GM12878 (cell line): ENCODE measurements at regions not wholly inside any gene's neighbourhood (a gene's known extent, or its start where the extent isn't known, plus 50 kb on each side); places are given as distances from the start of the nearest gene placed in this dataset.

ENCODE experiments used
- ATAC-seq: fragments of 200-7000 bp; cut with Tn5 transposase; 3 replicates; pipeline ENCODE4 v1.9.1; 2020; ENCODE audit warnings: mild to moderate bottlenecking, moderate library complexity
- BruUV-seq: library from RNA; stranded (reverse); fragments of 400-500 nt; replicated peaks from 2 replicates; lab custom pipeline; 2021; lab: Mats Ljungman, UMichigan
- CTCF ChIA-PET: fragments of 300-600 bp; sonication (Branson Sonifier 250); formaldehyde crosslinking; extraction: SDS; loops from one replicate; lab custom pipeline; 2021; ENCODE audit warnings: inconsistent platforms; lab: Yijun Ruan, JAX
- POLR2A ChIA-PET: fragments of 350-600 bp; formaldehyde crosslinking; extraction: SDS; loops from one replicate; lab custom pipeline; 2021; ENCODE audit warnings: inconsistent platforms; lab: Charles Lee
- RAD21 ChIA-PET: fragments of 300-600 bp; sonication (Branson Sonifier 250); formaldehyde crosslinking; loops from one replicate; lab custom pipeline; 2023; ENCODE audit warnings: antibody characterized with exemption; ENCODE audit not compliant: unreplicated experiment; lab: Charles Lee
- SMC1A ChIA-PET: fragments of 300-600 bp; sonication (Branson Sonifier 250); formaldehyde crosslinking; loops from one replicate; lab custom pipeline; 2023; ENCODE audit not compliant: unreplicated experiment, uncharacterized antibody; lab: Charles Lee
- DNase-seq: peaks from one replicate; pipeline ENCODE4 v3.0.0-alpha.2; 2011; ENCODE audit warnings: low read depth, low spot score
- FAIRE-seq: peaks from 3 replicates; lab custom pipeline; 2011; peaks lifted over from hg19 to GRCh38; lab: Jason Lieb, UNC
- H2AFZ ChIP-seq: 2 replicates; pipeline ENCODE4 v1.6.0; 2011; ENCODE audit warnings: low read depth, low read length, control low read depth; ENCODE audit not compliant: control insufficient read depth
- H3K27ac ChIP-seq: 2 replicates; pipeline ENCODE4 v1.5.1; 2011; ENCODE audit warnings: control low read depth; ENCODE audit not compliant: control insufficient read depth, insufficient read depth
- H3K27me3 ChIP-seq, 2 experiments: replicated peaks in 1 of 2; 2 replicates each; pipeline versions ENCODE4 v1.6.0 to v1.6.1; 2011; ENCODE audit warnings: low read length in 1 of 2; ENCODE audit not compliant: control insufficient read depth in 2 of 2, insufficient read depth in 2 of 2
- H3K36me3 ChIP-seq, 2 experiments: 2 replicates each; pipeline ENCODE4 v1.5.1; 2011; ENCODE audit warnings: low read length in 1 of 2; ENCODE audit not compliant: control insufficient read depth in 2 of 2, insufficient read depth in 2 of 2
- H3K4me1 ChIP-seq: 2 replicates; pipeline ENCODE4 v1.6.1; 2011; ENCODE audit warnings: mild to moderate bottlenecking, low read length, moderate library complexity, mixed read lengths; ENCODE audit not compliant: control insufficient read depth, insufficient read depth
- H3K4me2 ChIP-seq: 2 replicates; pipeline ENCODE4 v1.6.0; 2011; ENCODE audit warnings: control low read depth; ENCODE audit not compliant: control insufficient read depth, insufficient read depth
- H3K4me3 ChIP-seq: fragments of 200-600 bp; sonication (generic); 2 replicates; pipeline ENCODE4 v1.5.1; 2016
- H3K79me2 ChIP-seq: 2 replicates; pipeline ENCODE4 v1.6.0; 2011; ENCODE audit warnings: low read length; ENCODE audit not compliant: control insufficient read depth, insufficient read depth
- H3K9ac ChIP-seq: 2 replicates; pipeline ENCODE4 v1.8.0; 2011; ENCODE audit warnings: low read length, control low read depth, mixed read lengths; ENCODE audit not compliant: control insufficient read depth, insufficient read depth
- H3K9me3 ChIP-seq: replicated peaks from 3 replicates; pipeline ENCODE4 v1.5.1; 2011; ENCODE audit warnings: mild to moderate bottlenecking, low read length; ENCODE audit not compliant: control insufficient read depth, insufficient read depth
- H4K20me1 ChIP-seq: 2 replicates; pipeline ENCODE4 v1.6.0; 2011; ENCODE audit not compliant: control insufficient read depth, insufficient read depth
- E2F8 ChIP-seq: fragments of 450-650 bp; IDR thresholded peaks from 2 replicates; pipeline ENCODE4 v1.6.1; 2018; ENCODE audit warnings: mild to moderate bottlenecking, low read depth, moderate library complexity; ENCODE audit not compliant: partially characterized antibody
- ETV6 ChIP-seq, 2 experiments: fragments of 450-650 bp in 1 of 2; IDR thresholded peaks in 1 of 2; conservative IDR thresholded peaks in 1 of 2; 2 replicates each; pipeline ENCODE4 v1.6.1; 2014; ENCODE audit warnings: antibody characterized with exemption in 1 of 2, borderline replicate concordance in 1 of 2, low read depth in 1 of 2, mild to moderate bottlenecking in 1 of 2, moderate library complexity in 1 of 2
- NFXL1 ChIP-seq: fragments of 450-650 bp; IDR thresholded peaks from 2 replicates; pipeline ENCODE4 v1.6.1; 2017; ENCODE audit warnings: antibody characterized with exemption, mild to moderate bottlenecking, borderline replicate concordance
- NKRF ChIP-seq: fragments of 450-650 bp; conservative IDR thresholded peaks from 2 replicates; pipeline ENCODE4 v1.6.1; 2017; ENCODE audit warnings: mild to moderate bottlenecking, moderate library complexity
- POLR2A ChIP-seq: IDR thresholded peaks from 2 replicates; pipeline ENCODE4 v1.6.1; 2011; ENCODE audit warnings: low read depth, mild to moderate bottlenecking, low read length
- STAT1 ChIP-seq: fragments of 450-650 bp; conservative IDR thresholded peaks from 2 replicates; pipeline ENCODE4 v1.6.1; 2014; ENCODE audit warnings: antibody characterized with exemption, mild to moderate bottlenecking
- WGBS: methylation state at CpG from one replicate; pipeline ENCODE4 v1.1.6; 2016; ENCODE audit warnings: low lambda C conversion rate; ENCODE audit not compliant: insufficient replicate concordance, insufficient coverage; ENCODE audit errors: missing lambda C conversion rate; 5-methylcytosine and 5-hydroxymethylcytosine counted together
- in situ Hi-C: fragments of 300-500 bp; cut with MboI; formaldehyde crosslinking; loops from 9 replicates; pipeline ENCODE4 v1.14.3; 2018; ENCODE audit warnings: mixed read lengths
- intact Hi-C: fragments of 100-400 bp; cut with micrococcal nuclease; formaldehyde crosslinking; loops from one replicate; pipeline ENCODE4 v1.14.2; 2022; ENCODE audit not compliant: unreplicated experiment

GRCh38 chr20:53769041-53769440 is 175.4 kb upstream of the ZNF217 start:
- RAD21 ChIA-PET: interaction anchor here (1.1 to 1.7 kb wide), 4 partner anchors 15 to 145 kb away, joined by 3 to 7 read pairs (median 4); no protein-coding TSS in a partner anchor

GRCh38 chr20:53768329-53768728 is 174.7 kb upstream of the ZNF217 start:
- H3K9me3 ChIP-seq: no peaks in the 10 kb centered on the region
- no peaks in the 10 kb centered on the region for H3K36me3 ChIP-seq
- POLR2A ChIA-PET: interaction anchor here (0.8 kb wide), 1 partner anchor 60 kb away, joined by 3 read pairs; no protein-coding TSS in a partner anchor
- no peak overlapping the region for H3K9ac ChIP-seq
- no peaks in the 10 kb centered on the region for H4K20me1 ChIP-seq
- BruUV-seq: no TSS peak
- ATAC-seq (peak; percentile 24; the same call in 1 of the 3 replicates), FAIRE-seq (no peak), DNase-seq (no peak)
- no peak overlapping the region for H3K4me3 ChIP-seq
- H3K79me2 ChIP-seq: no peaks in the 10 kb centered on the region
- in situ Hi-C loops (no loop called here), intact Hi-C loops (no loop called here)
- CTCF ChIA-PET: interaction anchor here (0.7 to 1.9 kb wide), 3 partner anchors 11 to 89 kb away, joined by 3 to 6 read pairs (median 3); no protein-coding TSS in a partner anchor
- RAD21 ChIA-PET: interaction anchor here (1.1 to 1.7 kb wide), 4 partner anchors 14 to 146 kb away, joined by 3 to 7 read pairs (median 4); no protein-coding TSS in a partner anchor
- SMC1A ChIA-PET: interaction anchor here (0.9 to 1.9 kb wide), 7 partner anchors 9 to 22 kb away, joined by 3 to 8 read pairs (median 4); no protein-coding TSS in a partner anchor
- H3K27me3 ChIP-seq: no peaks in the 10 kb centered on the region
- H3K27ac ChIP-seq: no peak overlapping the region
- H3K4me2 ChIP-seq: no peak overlapping the region
- 83% methylated on average over 4 of the region's 4 CpGs for WGBS
- H2AFZ ChIP-seq: no peak overlapping the region
- TF ChIP-seq NFXL1 (peak; percentile 75), E2F8 (no peak), NKRF (0 out of 2 replicates have a peak, but pooled peaks have one; percentile 33)
- H3K4me1 ChIP-seq: peaks cover 4% of the 10 kb centered on the region; the same call in 1 of the 2 replicates

More at GRCh38 chr20:53769041-53769440, 175.4 kb upstream of the ZNF217 start:
- in situ Hi-C loops (no loop called here), intact Hi-C loops (no loop called here)
- ATAC-seq (no peak), DNase-seq (no peak), FAIRE-seq (no peak)
- H3K4me3 ChIP-seq: no peak overlapping the region
- no peak overlapping the region for H2AFZ ChIP-seq
- H3K36me3 ChIP-seq: no peaks in the 10 kb centered on the region
- H4K20me1 ChIP-seq: no peaks in the 10 kb centered on the region
- H3K4me1 ChIP-seq: peaks cover 4% of the 10 kb centered on the region; the same call in 1 of the 2 replicates
- 93% methylated on average over 5 of the region's 5 CpGs for WGBS
- H3K4me2 ChIP-seq: no peak overlapping the region
- no TSS peak for BruUV-seq
- CTCF ChIA-PET: interaction anchor here (0.5 to 1.9 kb wide), 5 partner anchors 9 to 401 kb away, joined by 3 to 6 read pairs (median 3); no protein-coding TSS in a partner anchor
- SMC1A ChIA-PET: interaction anchor here (0.9 to 1.9 kb wide), 6 partner anchors 8 to 21 kb away, joined by 3 to 8 read pairs (median 4); no protein-coding TSS in a partner anchor
- no peaks in the 10 kb centered on the region for H3K27me3 ChIP-seq
- no peak overlapping the region for H3K9ac ChIP-seq
- no peaks in the 10 kb centered on the region for H3K79me2 ChIP-seq
- H3K9me3 ChIP-seq: no peaks in the 10 kb centered on the region
- POLR2A ChIA-PET: interaction anchor here (0.8 kb wide), 1 partner anchor 61 kb away, joined by 3 read pairs; no protein-coding TSS in a partner anchor
- TF ChIP-seq ETV6 (conservative IDR thresholded peaks at IDR 0.05 in 1 of 2, IDR thresholded peaks at IDR 0.05 in 1 of 2; ENCODE audit: borderline replicate concordance in 1 of 2, low read depth in 1 of 2): peak in 1 of 2 experiments; percentile 60; a peak in 2 of 4 replicates
- TF ChIP-seq STAT1: no peak
- no peak for TF ChIP-seq POLR2A
- TF ChIP-seq NFXL1: peak; percentile 17; the same call in 1 of the 2 replicates
- no peak overlapping the region for H3K27ac ChIP-seq
